Esophagus squamous epithelium (tissue), 5 donors: ENCODE measurements at regions not wholly inside any gene's neighbourhood (a gene's known extent, or its start where the extent isn't known, plus 50 kb on each side); places are given as distances from the start of the nearest gene placed in this dataset.

Experiments used
- DNase-seq: peaks from one replicate; lab custom pipeline; 2025; lab: John Stamatoyannopoulos, UW
- H3K27ac ChIP-seq, 4 donors: fragments of 200-600 bp; sonication (generic); one replicate each; pipeline ENCODE4 v1.5.1; 2016 to 2019; ENCODE audit warnings: mild to moderate bottlenecking in 1 of 4
- H3K27me3 ChIP-seq, 4 donors: fragments of 200-600 bp; sonication (generic); 1 replicate in 3 of 4; 2 replicates in 1 of 4; pipeline versions ENCODE4 v1.5.1 to v1.6.0; 2017 to 2021; ENCODE audit warnings: antibody characterized with exemption in 1 of 4
- H3K36me3 ChIP-seq, 3 donors: fragments of 200-600 bp; sonication (generic); one replicate each; pipeline ENCODE4 v1.5.1; 2016 to 2019
- H3K4me1 ChIP-seq, 3 donors: fragments of 200-600 bp; sonication (generic); one replicate each; pipeline ENCODE4 v1.5.1; 2017 to 2019
- H3K4me3 ChIP-seq, 4 donors: fragments of 200-600 bp; sonication (generic); 1 replicate in 3 of 4; 2 replicates in 1 of 4; pipeline ENCODE4 v1.5.1; 2016 to 2019; ENCODE audit warnings: mild to moderate bottlenecking in 2 of 4, moderate library complexity in 1 of 4
- H3K9me3 ChIP-seq, 3 donors: fragments of 200-600 bp; sonication (generic); one replicate each; pipeline ENCODE4 v1.5.1; 2016 to 2019
- CTCF ChIP-seq, 6 experiments: fragments of 450-650 bp in 4 of 6; fragments of 200-600 bp in 2 of 6; sonication (generic) in 2 of 6; IDR thresholded peaks; one replicate each; pipeline ENCODE4 v1.5.1; 2016 to 2019; ENCODE audit warnings: antibody characterized with exemption in 6 of 6, mild to moderate bottlenecking in 4 of 6, moderate library complexity in 4 of 6
- POLR2A ChIP-seq, 4 donors: fragments of 450-650 bp; IDR thresholded peaks; one replicate each; pipeline ENCODE4 v1.6.1; 2017; ENCODE audit warnings: antibody characterized with exemption in 4 of 4, mild to moderate bottlenecking in 4 of 4, moderate library complexity in 3 of 4
- WGBS, 2 donors: methylation state at CpG; one replicate each; pipeline ENCODE4 v1.1.5; 2018; 5-methylcytosine and 5-hydroxymethylcytosine counted together
- intact Hi-C: fragments of 100-400 bp; cut with DNase I; formaldehyde crosslinking; loops from one replicate; pipeline ENCODE4 v1.15.0; 2022
- donor health status: DM: yes; HTN: yes; CAD: no.

- Histone ChIP-seq H3K27ac (no peak overlapping the region), H3K27me3 (no peaks in the 10 kb centered on the region), H3K4me1 (peaks cover 0 to 45% (median 27%) of the 10 kb centered on the region in 3 donors), H3K9me3 (no peaks in the 10 kb centered on the region), H3K4me3 (no peak overlapping the region), H3K36me3 (no peaks in the 10 kb centered on the region)
- no peak for DNase-seq
- intact Hi-C loops, result no loop called here
- TF ChIP-seq CTCF (IDR thresholded peaks at IDR 0.05) (no peak), POLR2A (IDR thresholded peaks at IDR 0.05) (no peak)
- WGBS, 2 donors, result 79 to 94% methylated on average over 3 of the region's 3 CpGs
Measured at GRCh38 chr6:25010902-25011625, 75.3 kb upstream of the RIPOR2 start.

- H3K27me3 ChIP-seq, result no peaks in the 10 kb centered on the region
- TF ChIP-seq CTCF (IDR thresholded peaks at IDR 0.05) (no peak), POLR2A (IDR thresholded peaks at IDR 0.05) (no peak)
- no peak overlapping the region for H3K4me3 ChIP-seq
- 18 to 23% methylated on average over 2 of the region's 2 CpGs for WGBS, 2 donors
- no peaks in the 10 kb centered on the region for H3K36me3 ChIP-seq
- intact Hi-C loops, result no loop called here
- no peak overlapping the region for H3K27ac ChIP-seq
- no peaks in the 10 kb centered on the region for H3K9me3 ChIP-seq
- no peak for DNase-seq
- peaks cover 6 to 45% (median 22%) of the 10 kb centered on the region in 3 donors for H3K4me1 ChIP-seq
Measured at GRCh38 chr6:25012657-25013056, 76.9 kb upstream of the RIPOR2 start.

- no peaks in the 10 kb centered on the region for H3K27me3 ChIP-seq
- intact Hi-C loops, result no loop called here
- 59 to 87% methylated on average over 4 of the region's 4 CpGs for WGBS, 2 donors
- peaks cover 9 to 45% (median 23%) of the 10 kb centered on the region in 3 donors for H3K4me1 ChIP-seq
- no peak overlapping the region for H3K4me3 ChIP-seq
- no peak for DNase-seq
- no peaks in the 10 kb centered on the region for H3K9me3 ChIP-seq
- no peak overlapping the region for H3K27ac ChIP-seq
- H3K36me3 ChIP-seq, result no peaks in the 10 kb centered on the region
- TF ChIP-seq CTCF (IDR thresholded peaks at IDR 0.05) (no peak), POLR2A (IDR thresholded peaks at IDR 0.05) (no peak)
Measured at GRCh38 chr6:25013246-25013645, 77.5 kb upstream of the RIPOR2 start.

- no peak for DNase-seq
- Histone ChIP-seq H3K9me3 (no peaks in the 10 kb centered on the region), H3K4me3 (no peak overlapping the region), H3K4me1 (peaks cover 9 to 44% (median 23%) of the 10 kb centered on the region in 3 donors), H3K27me3 (no peaks in the 10 kb centered on the region), H3K36me3 (no peaks in the 10 kb centered on the region), H3K27ac (peak overlapping the region in 3 of 4 donors; percentile 18 to 51 (median 31))
- TF ChIP-seq POLR2A (IDR thresholded peaks at IDR 0.05) (no peak), CTCF (IDR thresholded peaks at IDR 0.05) (no peak)
- intact Hi-C loops, result no loop called here
- WGBS, 2 donors, result 66 to 88% methylated on average over 3 of the region's 3 CpGs
Measured at GRCh38 chr6:25014369-25014768, 78.6 kb upstream of the RIPOR2 start.

- intact Hi-C loops, result no loop called here
- 42 to 48% methylated on average over 11 of the region's 11 CpGs for WGBS, 2 donors
- Histone ChIP-seq H3K36me3 (no peaks in the 10 kb centered on the region), H3K4me1 (peaks cover 9 to 44% (median 23%) of the 10 kb centered on the region in 3 donors), H3K4me3 (no peak overlapping the region), H3K9me3 (no peaks in the 10 kb centered on the region), H3K27ac (peak overlapping the region in 3 of 4 donors; percentile 18 to 51 (median 31)), H3K27me3 (no peaks in the 10 kb centered on the region)
- TF ChIP-seq POLR2A (IDR thresholded peaks at IDR 0.05) (no peak), CTCF (IDR thresholded peaks at IDR 0.05) (no peak)
- no peak for DNase-seq
Measured at GRCh38 chr6:25014791-25015560, 79.2 kb upstream of the RIPOR2 start.
